Prostate gland (tissue), 2 donors: ENCODE measurements at regions not wholly inside any gene's neighbourhood (a gene's known extent, or its start where the extent isn't known, plus 50 kb on each side); places are given as distances from the start of the nearest gene placed in this dataset.

Experiments used
- DNase-seq: peaks from one replicate; pipeline ENCODE4 v3.0.0-alpha.2; 2019; ENCODE audit warnings: low spot score
- H3K27ac ChIP-seq, 2 donors: fragments of 200-600 bp; sonication (generic); 2 replicates each; pipeline ENCODE4 v1.5.1; 2017 to 2019
- H3K27me3 ChIP-seq: fragments of 200-600 bp; sonication (generic); replicated peaks from 2 replicates; pipeline ENCODE4 v1.5.1; 2019; ENCODE audit not compliant: insufficient read depth
- H3K36me3 ChIP-seq, 2 donors: fragments of 200-600 bp; sonication (generic); 1 replicate in 1 of 2; 2 replicates in 1 of 2; pipeline versions ENCODE4 v1.5.1 to v1.8.1; 2017 to 2019
- H3K4me1 ChIP-seq: fragments of 200-600 bp; sonication (generic); replicated peaks from 2 replicates; pipeline ENCODE4 v1.5.1; 2019
- H3K4me3 ChIP-seq, 2 donors: fragments of 200-600 bp; sonication (generic); 2 replicates each; pipeline ENCODE4 v1.5.1; 2017 to 2019
- H3K9me3 ChIP-seq: fragments of 200-600 bp; sonication (generic); 2 replicates; pipeline ENCODE4 v1.5.1; 2017
- POLR2A ChIP-seq: fragments of 450-650 bp; IDR thresholded peaks from one replicate; pipeline ENCODE4 v1.6.1; 2016; ENCODE audit warnings: antibody characterized with exemption, mild to moderate bottlenecking
- POLR2AphosphoS5 ChIP-seq: sonication (generic); formaldehyde crosslinking; IDR thresholded peaks from one replicate; pipeline ENCODE4 v1.6.1; 2017; ENCODE audit warnings: antibody characterized with exemption
- WGBS: methylation state at CpG from one replicate; pipeline ENCODE4 v1.1.5; 2018; 5-methylcytosine and 5-hydroxymethylcytosine counted together
- intact Hi-C: fragments of 100-400 bp; cut with DNase I; formaldehyde crosslinking; loops from one replicate; pipeline ENCODE4 v1.14.2; 2022
- TF ChIP-seq, protein P1 (sequence below), 4 experiments: fragments of 200-600 bp in 2 of 4; fragments of 450-650 bp in 2 of 4; sonication (generic) in 2 of 4; IDR thresholded peaks; 1 replicate in 3 of 4; 2 replicates in 1 of 4; pipeline ENCODE4 v1.5.1; 2016 to 2019; ENCODE audit warnings: antibody characterized with exemption in 4 of 4, mild to moderate bottlenecking in 2 of 4, moderate library complexity in 2 of 4

DNA sequence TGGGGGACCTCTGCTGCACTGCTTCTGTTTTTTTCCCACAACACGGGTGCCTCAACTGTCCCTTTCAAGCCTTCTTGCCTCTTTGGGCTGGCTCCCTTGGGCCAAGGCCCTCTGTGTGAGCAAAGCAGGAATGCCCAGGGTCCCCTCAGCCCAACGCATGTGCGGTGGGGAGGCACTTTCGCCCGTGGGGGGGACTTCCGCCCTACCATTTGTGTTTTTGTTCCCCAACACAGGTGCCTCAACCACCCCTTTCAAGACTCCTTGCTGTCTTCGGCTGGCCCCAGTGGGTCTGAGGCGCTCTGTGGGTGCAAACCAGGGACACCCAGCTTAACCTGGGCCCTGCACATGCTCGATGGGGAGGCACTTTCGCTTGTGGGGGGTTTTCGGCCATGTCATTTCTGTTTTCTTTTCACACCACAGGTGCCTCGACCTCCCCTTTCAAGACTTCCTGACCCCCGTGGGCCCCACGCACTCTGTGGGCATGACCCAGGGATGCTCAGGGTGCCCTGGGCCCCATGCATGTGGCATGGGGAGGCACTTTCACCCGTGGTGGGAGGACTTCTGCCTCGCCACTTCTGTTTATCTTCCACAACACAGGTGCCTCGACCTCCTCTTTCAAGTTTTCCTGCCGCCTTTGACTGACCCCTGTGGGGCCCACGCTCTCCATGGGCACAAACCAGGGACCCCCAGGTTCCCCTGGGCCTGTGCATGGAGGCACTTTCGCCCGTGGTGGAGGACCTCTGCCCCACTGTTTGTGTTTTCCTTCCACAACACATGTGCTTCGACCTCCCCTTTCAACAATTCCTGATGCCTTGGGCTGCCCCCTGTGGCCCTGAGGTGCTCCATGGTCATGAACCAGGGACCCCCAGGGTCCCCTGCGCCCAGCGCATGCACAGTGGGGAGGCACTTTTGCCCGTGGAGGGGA lies 365.7 kb downstream of the ALG10 start:
- DNase-seq: no peak
- intact Hi-C loops: no loop called here
- Histone ChIP-seq H3K27ac (no peak overlapping the region), H3K36me3 (no peaks in the 10 kb centered on the region), H3K9me3 (no peaks in the 10 kb centered on the region), H3K27me3 (no peaks in the 10 kb centered on the region), H3K4me3 (no peak overlapping the region), H3K4me1 (no peaks in the 10 kb centered on the region)
- 71% methylated on average over 25 of the region's 25 CpGs for WGBS
- TF ChIP-seq POLR2A: no peak
- TF ChIP-seq POLR2AphosphoS5: no peak
- TF ChIP-seq, protein P1, sequence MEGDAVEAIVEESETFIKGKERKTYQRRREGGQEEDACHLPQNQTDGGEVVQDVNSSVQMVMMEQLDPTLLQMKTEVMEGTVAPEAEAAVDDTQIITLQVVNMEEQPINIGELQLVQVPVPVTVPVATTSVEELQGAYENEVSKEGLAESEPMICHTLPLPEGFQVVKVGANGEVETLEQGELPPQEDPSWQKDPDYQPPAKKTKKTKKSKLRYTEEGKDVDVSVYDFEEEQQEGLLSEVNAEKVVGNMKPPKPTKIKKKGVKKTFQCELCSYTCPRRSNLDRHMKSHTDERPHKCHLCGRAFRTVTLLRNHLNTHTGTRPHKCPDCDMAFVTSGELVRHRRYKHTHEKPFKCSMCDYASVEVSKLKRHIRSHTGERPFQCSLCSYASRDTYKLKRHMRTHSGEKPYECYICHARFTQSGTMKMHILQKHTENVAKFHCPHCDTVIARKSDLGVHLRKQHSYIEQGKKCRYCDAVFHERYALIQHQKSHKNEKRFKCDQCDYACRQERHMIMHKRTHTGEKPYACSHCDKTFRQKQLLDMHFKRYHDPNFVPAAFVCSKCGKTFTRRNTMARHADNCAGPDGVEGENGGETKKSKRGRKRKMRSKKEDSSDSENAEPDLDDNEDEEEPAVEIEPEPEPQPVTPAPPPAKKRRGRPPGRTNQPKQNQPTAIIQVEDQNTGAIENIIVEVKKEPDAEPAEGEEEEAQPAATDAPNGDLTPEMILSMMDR (IDR thresholded peaks at IDR 0.05): no peak

DNA sequence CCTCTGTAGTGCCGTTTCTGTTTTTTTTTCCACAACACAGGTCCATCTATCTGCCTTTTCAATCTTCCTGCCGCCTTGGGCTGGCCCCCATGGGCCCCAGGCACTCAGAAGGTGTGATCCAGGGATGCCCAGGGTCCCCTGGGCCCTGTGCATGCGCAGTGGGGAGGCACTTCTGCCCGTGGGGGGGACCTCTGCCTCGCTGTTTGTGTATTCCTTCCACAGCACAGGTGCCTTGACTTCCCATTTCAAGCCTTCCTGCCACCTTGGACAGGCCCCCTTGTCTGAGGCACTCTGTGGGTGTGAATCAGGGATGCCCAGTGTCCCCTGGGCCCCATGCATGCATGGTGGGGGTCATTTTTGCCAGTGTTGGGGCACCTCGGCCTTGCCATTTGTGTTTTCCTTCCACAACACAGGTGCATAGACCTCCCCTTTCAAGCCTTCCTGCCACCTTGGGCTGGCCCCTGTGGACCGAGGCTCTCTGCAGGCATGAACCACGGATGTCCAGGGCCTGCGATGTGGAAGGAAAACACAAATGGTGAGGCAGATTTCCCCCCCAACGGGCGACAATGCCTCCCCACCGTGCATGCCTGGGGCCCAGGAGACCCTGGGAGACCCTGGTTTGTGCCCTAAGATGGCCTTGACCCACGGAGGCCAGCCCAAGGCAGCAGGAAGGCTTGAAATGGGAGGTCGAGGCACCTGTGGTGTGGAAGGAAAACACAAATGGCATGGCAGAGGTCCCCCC lies 366.5 kb downstream of the ALG10 start:
- no peaks in the 10 kb centered on the region for H3K36me3 ChIP-seq
- H3K27me3 ChIP-seq: no peaks in the 10 kb centered on the region
- H3K9me3 ChIP-seq: no peaks in the 10 kb centered on the region
- intact Hi-C loops: no loop called here
- TF ChIP-seq, protein P1 (IDR thresholded peaks at IDR 0.05): no peak
- no peak for TF ChIP-seq POLR2AphosphoS5
- no peak for TF ChIP-seq POLR2A
- no peak overlapping the region for H3K27ac ChIP-seq
- DNase-seq: no peak
- H3K4me3 ChIP-seq: no peak overlapping the region
- H3K4me1 ChIP-seq: no peaks in the 10 kb centered on the region
- WGBS: 57% methylated on average over 14 of the region's 14 CpGs

GRCh38 chr12:34389378-34390170 lies 367.3 kb downstream of the ALG10 start:
- H3K36me3 ChIP-seq: no peaks in the 10 kb centered on the region
- H3K27ac ChIP-seq: no peak overlapping the region
- H3K4me3 ChIP-seq: no peak overlapping the region
- 64% methylated on average over 26 of the region's 26 CpGs for WGBS
- H3K9me3 ChIP-seq: no peaks in the 10 kb centered on the region
- intact Hi-C loops: no loop called here
- DNase-seq: no peak
- H3K4me1 ChIP-seq: no peaks in the 10 kb centered on the region
- TF ChIP-seq POLR2A (no peak), POLR2AphosphoS5 (no peak)
- TF ChIP-seq, protein P1 (IDR thresholded peaks at IDR 0.05): no peak
- no peaks in the 10 kb centered on the region for H3K27me3 ChIP-seq

GRCh38 chr12:34390171-34390841 lies 368.0 kb downstream of the ALG10 start:
- intact Hi-C loops: no loop called here
- 76% methylated on average over 17 of the region's 17 CpGs for WGBS
- no peak overlapping the region for H3K4me3 ChIP-seq
- H3K4me1 ChIP-seq: no peaks in the 10 kb centered on the region
- H3K27me3 ChIP-seq: no peaks in the 10 kb centered on the region
- H3K27ac ChIP-seq: no peak overlapping the region
- H3K9me3 ChIP-seq: no peaks in the 10 kb centered on the region
- H3K36me3 ChIP-seq: no peaks in the 10 kb centered on the region
- TF ChIP-seq POLR2AphosphoS5: no peak
- TF ChIP-seq POLR2A: no peak
- TF ChIP-seq, protein P1 (IDR thresholded peaks at IDR 0.05): no peak
- DNase-seq: no peak
